GM12878 (cell line): ENCODE measurements at regions not wholly inside any gene's neighbourhood (a gene's known extent, or its start where the extent isn't known, plus 50 kb on each side); places are given as distances from the start of the nearest gene placed in this dataset.

Source experiments
- ATAC-seq: fragments of 200-7000 bp; cut with Tn5 transposase; 3 replicates; pipeline ENCODE4 v1.9.1; 2020; ENCODE audit warnings: mild to moderate bottlenecking, moderate library complexity
- BruUV-seq: library from RNA; stranded (reverse); fragments of 400-500 nt; replicated peaks from 2 replicates; lab custom pipeline; 2021; lab: Mats Ljungman, UMichigan
- CTCF ChIA-PET: fragments of 300-600 bp; sonication (Branson Sonifier 250); formaldehyde crosslinking; extraction: SDS; loops from one replicate; lab custom pipeline; 2021; ENCODE audit warnings: inconsistent platforms; lab: Yijun Ruan, JAX
- POLR2A ChIA-PET: fragments of 350-600 bp; formaldehyde crosslinking; extraction: SDS; loops from one replicate; lab custom pipeline; 2021; ENCODE audit warnings: inconsistent platforms; lab: Charles Lee
- RAD21 ChIA-PET: fragments of 300-600 bp; sonication (Branson Sonifier 250); formaldehyde crosslinking; loops from one replicate; lab custom pipeline; 2023; ENCODE audit warnings: antibody characterized with exemption; ENCODE audit not compliant: unreplicated experiment; lab: Charles Lee
- SMC1A ChIA-PET: fragments of 300-600 bp; sonication (Branson Sonifier 250); formaldehyde crosslinking; loops from one replicate; lab custom pipeline; 2023; ENCODE audit not compliant: unreplicated experiment, uncharacterized antibody; lab: Charles Lee
- DNase-seq: peaks from one replicate; pipeline ENCODE4 v3.0.0-alpha.2; 2011; ENCODE audit warnings: low read depth, low spot score
- FAIRE-seq: peaks from 3 replicates; lab custom pipeline; 2011; peaks lifted over from hg19 to GRCh38; lab: Jason Lieb, UNC
- H2AFZ ChIP-seq: 2 replicates; pipeline ENCODE4 v1.6.0; 2011; ENCODE audit warnings: low read depth, low read length, control low read depth; ENCODE audit not compliant: control insufficient read depth
- H3K27ac ChIP-seq: 2 replicates; pipeline ENCODE4 v1.5.1; 2011; ENCODE audit warnings: control low read depth; ENCODE audit not compliant: control insufficient read depth, insufficient read depth
- H3K27me3 ChIP-seq, 2 experiments: replicated peaks in 1 of 2; 2 replicates each; pipeline versions ENCODE4 v1.6.0 to v1.6.1; 2011; ENCODE audit warnings: low read length in 1 of 2; ENCODE audit not compliant: control insufficient read depth in 2 of 2, insufficient read depth in 2 of 2
- H3K36me3 ChIP-seq, 2 experiments: 2 replicates each; pipeline ENCODE4 v1.5.1; 2011; ENCODE audit warnings: low read length in 1 of 2; ENCODE audit not compliant: control insufficient read depth in 2 of 2, insufficient read depth in 2 of 2
- H3K4me1 ChIP-seq: 2 replicates; pipeline ENCODE4 v1.6.1; 2011; ENCODE audit warnings: mild to moderate bottlenecking, low read length, moderate library complexity, mixed read lengths; ENCODE audit not compliant: control insufficient read depth, insufficient read depth
- H3K4me2 ChIP-seq: 2 replicates; pipeline ENCODE4 v1.6.0; 2011; ENCODE audit warnings: control low read depth; ENCODE audit not compliant: control insufficient read depth, insufficient read depth
- H3K4me3 ChIP-seq: fragments of 200-600 bp; sonication (generic); 2 replicates; pipeline ENCODE4 v1.5.1; 2016
- H3K79me2 ChIP-seq: 2 replicates; pipeline ENCODE4 v1.6.0; 2011; ENCODE audit warnings: low read length; ENCODE audit not compliant: control insufficient read depth, insufficient read depth
- H3K9ac ChIP-seq: 2 replicates; pipeline ENCODE4 v1.8.0; 2011; ENCODE audit warnings: low read length, control low read depth, mixed read lengths; ENCODE audit not compliant: control insufficient read depth, insufficient read depth
- H3K9me3 ChIP-seq: replicated peaks from 3 replicates; pipeline ENCODE4 v1.5.1; 2011; ENCODE audit warnings: mild to moderate bottlenecking, low read length; ENCODE audit not compliant: control insufficient read depth, insufficient read depth
- H4K20me1 ChIP-seq: 2 replicates; pipeline ENCODE4 v1.6.0; 2011; ENCODE audit not compliant: control insufficient read depth, insufficient read depth
- BACH1 ChIP-seq: fragments of 450-650 bp; IDR thresholded peaks from 2 replicates; pipeline ENCODE4 v1.6.1; 2017; ENCODE audit warnings: mild to moderate bottlenecking, borderline replicate concordance
- BCL11A ChIP-seq: IDR thresholded peaks from 2 replicates; pipeline ENCODE4 v1.6.1; 2011; ENCODE audit warnings: low read depth, low read length
- CTCF ChIP-seq, 3 experiments: IDR thresholded peaks in 2 of 3; conservative IDR thresholded peaks in 1 of 3; 2 replicates each; pipeline ENCODE4 v1.5.1; 2011; ENCODE audit warnings: low read depth in 3 of 3, low read length in 3 of 3, mild to moderate bottlenecking in 3 of 3, control low read depth in 2 of 3, moderate library complexity in 2 of 3, inconsistent platforms in 1 of 3, mixed read lengths in 1 of 3; ENCODE audit not compliant: control insufficient read depth in 2 of 3, insufficient read depth in 1 of 3; ENCODE audit errors: extremely low read depth in 1 of 3
- GATAD2B ChIP-seq: fragments of 450-650 bp; conservative IDR thresholded peaks from 2 replicates; pipeline ENCODE4 v1.6.1; 2017; ENCODE audit warnings: low read depth, mild to moderate bottlenecking, moderate library complexity
- NFYA ChIP-seq: IDR thresholded peaks from 2 replicates; pipeline ENCODE4 v1.6.1; 2011; ENCODE audit warnings: low read depth, mild to moderate bottlenecking, low read length, improper control_type of control experiment, borderline replicate concordance
- SIN3A ChIP-seq: IDR thresholded peaks from 2 replicates; pipeline ENCODE4 v1.6.1; 2012; ENCODE audit warnings: low read depth, low read length, improper control_type of control experiment
- ZBTB4 ChIP-seq: fragments of 450-650 bp; formaldehyde crosslinking; IDR thresholded peaks from 2 replicates; pipeline ENCODE4 v1.4.0; 2022; ENCODE audit warnings: mild to moderate bottlenecking, moderate library complexity
- ZNF384 ChIP-seq: IDR thresholded peaks from 2 replicates; pipeline ENCODE4 v1.6.1; 2012; ENCODE audit warnings: low read depth, mild to moderate bottlenecking, low read length, improper control_type of control experiment, borderline replicate concordance
- WGBS: methylation state at CpG from one replicate; pipeline ENCODE4 v1.1.6; 2016; ENCODE audit warnings: low lambda C conversion rate; ENCODE audit not compliant: insufficient replicate concordance, insufficient coverage; ENCODE audit errors: missing lambda C conversion rate; 5-methylcytosine and 5-hydroxymethylcytosine counted together
- in situ Hi-C: fragments of 300-500 bp; cut with MboI; formaldehyde crosslinking; loops from 9 replicates; pipeline ENCODE4 v1.14.3; 2018; ENCODE audit warnings: mixed read lengths
- intact Hi-C: fragments of 100-400 bp; cut with micrococcal nuclease; formaldehyde crosslinking; loops from one replicate; pipeline ENCODE4 v1.14.2; 2022; ENCODE audit not compliant: unreplicated experiment

- TF ChIP-seq BCL11A (no peak), CTCF (IDR thresholded peaks at IDR 0.05 in 2 of 3, conservative IDR thresholded peaks at IDR 0.05 in 1 of 3; ENCODE audit: control insufficient read depth in 2 of 3, extremely low read depth in 1 of 3, insufficient read depth in 1 of 3, low read depth in 3 of 3, low read length in 3 of 3) (peak; percentile 22 to 47 (median 35); a peak in 5 of 6 replicates)
- H3K27me3 ChIP-seq, result no peaks in the 10 kb centered on the region
- H3K4me3 ChIP-seq, result no peak overlapping the region
- H3K27ac ChIP-seq, result no peak overlapping the region
- H2AFZ ChIP-seq, result no peak overlapping the region
- H3K4me1 ChIP-seq, result no peaks in the 10 kb centered on the region
- BruUV-seq, result no TSS peak
- ChIA-PET SMC1A (no interaction called here), RAD21 (no interaction called here), CTCF (interaction anchor here (0.6 to 1.2 kb wide), 2 partner anchors 23 to 84 kb away, joined by 3 to 4 read pairs; no protein-coding TSS in a partner anchor), POLR2A (interaction anchor here (0.7 kb wide), 1 partner anchor 1748 kb away, joined by 4 read pairs; no protein-coding TSS in a partner anchor)
- FAIRE-seq, result no peak
- DNase-seq, result no peak
- no peaks in the 10 kb centered on the region for H3K36me3 ChIP-seq
- H3K79me2 ChIP-seq, result no peaks in the 10 kb centered on the region
- H4K20me1 ChIP-seq, result no peaks in the 10 kb centered on the region
- H3K9ac ChIP-seq, result no peak overlapping the region
- no peak overlapping the region for H3K4me2 ChIP-seq
- intact Hi-C loops, result no loop called here
- WGBS, result 31% methylated on average over 10 of the region's 11 CpGs
- in situ Hi-C loops, result no loop called here
- no peak for ATAC-seq
- H3K9me3 ChIP-seq, result no peaks in the 10 kb centered on the region
Measured at GRCh38 chr7:131753620-131754222, 197.3 kb upstream of the PODXL start.

GRCh38 chr7:131747658-131748232 is 191.3 kb upstream of the PODXL start:
- ChIA-PET CTCF (no interaction called here), SMC1A (no interaction called here), RAD21 (no interaction called here), POLR2A (no interaction called here)
- H2AFZ ChIP-seq, result no peak overlapping the region
- 0% methylated on average over 3 of the region's 3 CpGs for WGBS
- no TSS peak for BruUV-seq
- in situ Hi-C loops (no loop called here), intact Hi-C loops (no loop called here)
- no peak for DNase-seq
- no peak overlapping the region for H3K9ac ChIP-seq
- no peak for FAIRE-seq
- H3K27ac ChIP-seq, result no peak overlapping the region
- H3K4me1 ChIP-seq, result no peaks in the 10 kb centered on the region
- ATAC-seq, result no peak
- H3K27me3 ChIP-seq, result no peaks in the 10 kb centered on the region
- H3K4me3 ChIP-seq, result no peak overlapping the region
- no peaks in the 10 kb centered on the region for H4K20me1 ChIP-seq
- no peaks in the 10 kb centered on the region for H3K9me3 ChIP-seq
- H3K79me2 ChIP-seq, result no peaks in the 10 kb centered on the region
- no peaks in the 10 kb centered on the region for H3K36me3 ChIP-seq
- H3K4me2 ChIP-seq, result no peak overlapping the region
- no peak for TF ChIP-seq ZNF384
- TF ChIP-seq BACH1, result no peak
- TF ChIP-seq NFYA, result no peak
- no peak for TF ChIP-seq SIN3A
- no peak for TF ChIP-seq GATAD2B
- no peak for TF ChIP-seq ZBTB4
